DOHH2 (cell line): ENCODE measurements at regions not wholly inside any gene's neighbourhood (a gene's known extent, or its start where the extent isn't known, plus 50 kb on each side); places are given as distances from the start of the nearest gene placed in this dataset.

Source experiments
- H3F3A ChIP-seq: fragments of 200-600 bp; sonication (generic), shearing (Covaris generic); 2 replicates; pipeline ENCODE4 v1.6.0; 2016; ENCODE audit warnings: antibody characterized with exemption, mild to moderate bottlenecking; ENCODE audit not compliant: control insufficient read depth, insufficient read depth
- H3K27ac ChIP-seq: fragments of 200-600 bp; sonication (generic); 2 replicates; pipeline ENCODE4 v1.5.1; 2014; ENCODE audit warnings: low read depth, mild to moderate bottlenecking, low read length, moderate library complexity
- H3K27me3 ChIP-seq: fragments of 200-600 bp; sonication (generic); 2 replicates; pipeline ENCODE4 v1.6.1; 2014; ENCODE audit warnings: mild to moderate bottlenecking, low read length, mixed read lengths; ENCODE audit not compliant: control insufficient read depth
- H3K36me3 ChIP-seq: fragments of 200-600 bp; sonication (generic); 2 replicates; pipeline ENCODE4 v1.6.1; 2014; ENCODE audit warnings: mild to moderate bottlenecking, low read length, moderate library complexity, mixed read lengths; ENCODE audit not compliant: control insufficient read depth
- H3K4me1 ChIP-seq: fragments of 200-600 bp; sonication (generic); 2 replicates; pipeline ENCODE4 v1.6.1; 2014; ENCODE audit warnings: mild to moderate bottlenecking, low read length, mixed read lengths; ENCODE audit not compliant: control insufficient read depth
- H3K4me2 ChIP-seq: fragments of 200-600 bp; sonication (generic); 2 replicates; pipeline ENCODE4 v1.6.0; 2014; ENCODE audit warnings: mild to moderate bottlenecking, low read length, moderate library complexity
- H3K4me3 ChIP-seq: fragments of 200-600 bp; sonication (generic); 2 replicates; pipeline ENCODE4 v1.5.1; 2014; ENCODE audit warnings: mild to moderate bottlenecking, low read length, mixed read lengths
- H3K79me2 ChIP-seq: fragments of 200-600 bp; sonication (generic); 2 replicates; pipeline ENCODE4 v1.6.1; 2014; ENCODE audit warnings: mild to moderate bottlenecking, low read length, mixed read lengths; ENCODE audit not compliant: control insufficient read depth
- H3K9me2 ChIP-seq: fragments of 200-600 bp; sonication (generic); replicated peaks from 2 replicates; pipeline ENCODE4 v1.6.1; 2014; ENCODE audit warnings: mild to moderate bottlenecking, low read length, mixed read lengths; ENCODE audit not compliant: control insufficient read depth
- H3K9me3 ChIP-seq: fragments of 200-600 bp; sonication (generic); 2 replicates; pipeline ENCODE4 v1.6.1; 2014; ENCODE audit warnings: antibody characterized with exemption, low read length, mixed read lengths; ENCODE audit not compliant: control insufficient read depth, insufficient read depth
- H4K20me1 ChIP-seq: fragments of 200-600 bp; sonication (generic); 2 replicates; pipeline ENCODE4 v1.6.0; 2014; ENCODE audit warnings: low read depth, mild to moderate bottlenecking, antibody characterized with exemption, low read length, moderate library complexity; ENCODE audit not compliant: control insufficient read depth, insufficient read depth
- EZH2phosphoT487 ChIP-seq: fragments of 200-600 bp; sonication (generic); IDR thresholded peaks from 2 replicates; pipeline ENCODE4 v1.6.1; 2017; ENCODE audit warnings: borderline replicate concordance, mild to moderate bottlenecking, antibody characterized with exemption, low read length, moderate library complexity, mixed read lengths
- TF ChIP-seq, protein P1 (sequence below): fragments of 200-600 bp; sonication (generic); IDR thresholded peaks from one replicate; pipeline ENCODE4 v1.5.1; 2014; ENCODE audit warnings: antibody characterized with exemption, mild to moderate bottlenecking, low read depth, low read length; ENCODE audit not compliant: poor library complexity, severe bottlenecking

DNA sequence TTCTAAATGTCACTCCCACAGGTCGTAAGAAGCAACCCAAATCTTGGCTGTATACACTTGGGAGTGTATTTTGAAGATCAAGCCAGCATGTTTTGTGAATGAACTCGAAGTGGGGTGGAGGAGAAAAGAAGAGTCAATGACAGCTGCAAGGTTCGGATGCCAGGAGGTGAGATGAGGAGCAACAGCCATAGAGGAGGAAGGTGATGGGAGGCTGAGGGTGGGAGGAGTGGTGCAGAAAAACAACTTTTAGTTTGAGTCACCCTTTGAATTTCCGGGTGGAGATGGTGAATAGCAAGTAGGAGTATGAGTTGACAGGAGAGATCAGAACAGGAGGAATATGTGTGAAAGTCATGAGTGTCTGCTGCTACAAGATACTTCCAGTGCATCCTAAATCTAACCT, 153.6 kb downstream of the DIRAS2 start:
- Histone ChIP-seq H3K4me1 (no peaks in the 10 kb centered on the region), H3K9me3 (peaks cover 5% of the 10 kb centered on the region; the same call in 1 of the 2 replicates), H3F3A (no peaks in the 10 kb centered on the region), H3K4me3 (no peak overlapping the region), H3K79me2 (no peaks in the 10 kb centered on the region), H3K27me3 (no peaks in the 10 kb centered on the region), H3K4me2 (no peak overlapping the region), H4K20me1 (no peaks in the 10 kb centered on the region), H3K9me2 (no peaks in the 10 kb centered on the region), H3K36me3 (no peaks in the 10 kb centered on the region), H3K27ac (no peak overlapping the region)
- TF ChIP-seq, protein P1, sequence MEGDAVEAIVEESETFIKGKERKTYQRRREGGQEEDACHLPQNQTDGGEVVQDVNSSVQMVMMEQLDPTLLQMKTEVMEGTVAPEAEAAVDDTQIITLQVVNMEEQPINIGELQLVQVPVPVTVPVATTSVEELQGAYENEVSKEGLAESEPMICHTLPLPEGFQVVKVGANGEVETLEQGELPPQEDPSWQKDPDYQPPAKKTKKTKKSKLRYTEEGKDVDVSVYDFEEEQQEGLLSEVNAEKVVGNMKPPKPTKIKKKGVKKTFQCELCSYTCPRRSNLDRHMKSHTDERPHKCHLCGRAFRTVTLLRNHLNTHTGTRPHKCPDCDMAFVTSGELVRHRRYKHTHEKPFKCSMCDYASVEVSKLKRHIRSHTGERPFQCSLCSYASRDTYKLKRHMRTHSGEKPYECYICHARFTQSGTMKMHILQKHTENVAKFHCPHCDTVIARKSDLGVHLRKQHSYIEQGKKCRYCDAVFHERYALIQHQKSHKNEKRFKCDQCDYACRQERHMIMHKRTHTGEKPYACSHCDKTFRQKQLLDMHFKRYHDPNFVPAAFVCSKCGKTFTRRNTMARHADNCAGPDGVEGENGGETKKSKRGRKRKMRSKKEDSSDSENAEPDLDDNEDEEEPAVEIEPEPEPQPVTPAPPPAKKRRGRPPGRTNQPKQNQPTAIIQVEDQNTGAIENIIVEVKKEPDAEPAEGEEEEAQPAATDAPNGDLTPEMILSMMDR, result no peak
- no peak for TF ChIP-seq EZH2phosphoT487

DNA sequence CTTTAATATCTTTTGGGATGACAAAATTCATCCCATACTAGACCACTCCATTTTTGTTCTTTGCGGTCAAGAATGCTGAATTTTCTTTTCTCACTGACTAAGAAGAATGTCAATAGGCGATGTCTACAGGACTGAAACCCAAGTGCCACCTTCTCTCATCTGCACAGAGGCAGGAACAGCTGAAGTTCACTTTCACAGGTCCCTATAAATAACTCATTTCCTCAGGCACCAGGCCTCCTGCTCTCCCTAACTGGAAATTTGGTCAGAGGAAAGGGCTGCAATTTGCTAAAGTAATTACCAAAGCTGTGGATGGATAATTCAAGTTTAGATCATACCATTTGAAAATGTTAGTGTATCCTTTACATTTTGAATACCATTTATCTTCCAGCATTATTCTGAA, 142.9 kb downstream of the DIRAS2 start:
- Histone ChIP-seq H3K4me3 (no peak overlapping the region), H3K4me2 (no peak overlapping the region), H3K9me3 (no peaks in the 10 kb centered on the region), H3K27ac (no peak overlapping the region), H3K27me3 (no peaks in the 10 kb centered on the region), H3K9me2 (no peaks in the 10 kb centered on the region), H3K36me3 (no peaks in the 10 kb centered on the region), H3K4me1 (no peaks in the 10 kb centered on the region), H4K20me1 (no peaks in the 10 kb centered on the region), H3K79me2 (no peaks in the 10 kb centered on the region), H3F3A (no peaks in the 10 kb centered on the region)
- no peak for TF ChIP-seq EZH2phosphoT487
- TF ChIP-seq, protein P1, result no peak

DNA sequence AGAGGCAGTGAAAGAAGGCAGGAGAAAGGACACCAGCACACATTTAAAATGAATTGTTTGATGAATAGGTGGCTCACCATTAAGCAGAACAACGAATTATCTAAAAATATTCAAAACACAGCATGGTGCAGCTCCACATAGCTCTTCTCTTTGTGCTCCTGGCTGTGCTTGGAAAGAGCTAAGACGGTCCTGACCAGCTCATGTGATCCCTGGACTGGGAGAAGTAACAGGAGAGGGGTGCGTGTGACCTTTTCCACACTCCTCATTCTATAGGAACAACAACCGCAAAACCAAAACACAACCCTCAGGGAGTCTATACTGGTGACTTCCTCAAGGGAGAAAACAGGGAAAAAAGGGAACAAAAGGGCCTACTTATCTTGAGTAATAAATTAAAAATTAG, 140.5 kb downstream of the DIRAS2 start:
- Histone ChIP-seq H3K4me2 (no peak overlapping the region), H3K36me3 (no peaks in the 10 kb centered on the region), H3K4me1 (no peaks in the 10 kb centered on the region), H3K9me3 (no peaks in the 10 kb centered on the region), H4K20me1 (no peaks in the 10 kb centered on the region), H3K9me2 (no peaks in the 10 kb centered on the region), H3K79me2 (no peaks in the 10 kb centered on the region), H3F3A (no peaks in the 10 kb centered on the region), H3K4me3 (no peak overlapping the region), H3K27ac (no peak overlapping the region), H3K27me3 (no peaks in the 10 kb centered on the region)
- TF ChIP-seq, protein P1, result no peak
- no peak for TF ChIP-seq EZH2phosphoT487

DNA sequence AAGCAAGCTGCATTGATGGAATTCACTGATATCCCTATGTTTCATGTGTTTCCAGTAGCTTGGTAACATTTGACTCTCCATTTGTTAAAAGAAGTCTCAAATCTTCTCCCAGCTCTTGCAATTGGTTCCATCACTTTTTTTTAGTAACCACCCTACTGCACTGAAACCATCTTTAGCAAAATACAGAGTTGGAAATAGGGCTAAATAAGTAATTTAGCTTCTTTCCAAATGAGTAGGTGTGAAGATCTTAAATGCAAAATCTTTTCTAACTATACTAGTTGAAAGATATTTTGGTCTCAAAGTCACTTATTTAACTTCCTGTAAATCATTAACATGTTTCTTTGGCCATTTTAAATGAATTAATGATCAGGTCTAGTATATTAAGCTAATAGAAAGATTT, 138.1 kb downstream of the DIRAS2 start:
- Histone ChIP-seq H3K4me1 (no peaks in the 10 kb centered on the region), H3K4me2 (no peak overlapping the region)

More for the DNA sequence above, 138.1 kb downstream of the DIRAS2 start:
- Histone ChIP-seq H3K4me3 (no peak overlapping the region), H3F3A (no peaks in the 10 kb centered on the region), H3K27me3 (no peaks in the 10 kb centered on the region), H3K9me2 (no peaks in the 10 kb centered on the region), H4K20me1 (no peaks in the 10 kb centered on the region), H3K36me3 (no peaks in the 10 kb centered on the region), H3K79me2 (no peaks in the 10 kb centered on the region), H3K9me3 (no peaks in the 10 kb centered on the region), H3K27ac (no peak overlapping the region)
- TF ChIP-seq, protein P1, result no peak
- no peak for TF ChIP-seq EZH2phosphoT487
